COR-L47 (cell line): ENCODE measurements at regions not wholly inside any gene's neighbourhood (a gene's known extent, or its start where the extent isn't known, plus 50 kb on each side); places are given as distances from the start of the nearest gene placed in this dataset.

ENCODE experiments used
- DNase-seq: peaks from one replicate; lab custom pipeline; 2025; lab: John Stamatoyannopoulos, UW

DNA sequence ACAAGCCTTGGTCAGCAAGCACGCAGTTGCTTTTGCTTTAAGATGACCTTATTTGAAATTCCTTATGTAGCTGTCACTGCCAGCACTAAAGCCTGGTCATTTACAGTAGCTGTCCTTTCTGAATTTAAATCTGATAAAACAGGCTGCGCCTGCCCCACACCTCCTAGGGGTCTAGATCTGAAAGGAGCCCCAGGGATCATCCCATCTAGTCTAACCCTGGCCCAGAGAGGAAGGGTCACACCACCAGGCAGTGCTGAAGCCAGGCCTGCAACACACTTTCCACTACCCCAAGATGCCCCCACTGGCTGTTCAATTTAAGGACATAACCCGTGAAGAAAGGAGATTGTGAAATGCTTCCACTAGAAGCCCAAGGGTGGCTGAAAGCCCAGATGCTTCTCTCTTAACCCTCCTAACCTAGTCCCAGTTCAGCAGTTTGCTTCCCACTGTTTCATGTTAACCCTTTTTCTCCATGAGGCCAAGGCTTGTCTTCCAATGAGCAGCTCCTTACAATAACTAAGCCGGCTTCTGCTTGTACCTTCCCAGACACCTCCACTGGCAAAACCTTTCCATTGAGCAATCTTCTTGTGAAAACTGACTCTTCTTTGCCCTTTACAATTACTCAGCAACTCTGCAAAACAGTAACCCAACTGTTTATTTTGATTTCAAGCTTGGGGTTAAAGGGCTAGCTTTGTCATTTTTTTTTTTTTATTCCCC, 198.9 kb upstream of the LPP start:
- DNase-seq, result no peak

DNA sequence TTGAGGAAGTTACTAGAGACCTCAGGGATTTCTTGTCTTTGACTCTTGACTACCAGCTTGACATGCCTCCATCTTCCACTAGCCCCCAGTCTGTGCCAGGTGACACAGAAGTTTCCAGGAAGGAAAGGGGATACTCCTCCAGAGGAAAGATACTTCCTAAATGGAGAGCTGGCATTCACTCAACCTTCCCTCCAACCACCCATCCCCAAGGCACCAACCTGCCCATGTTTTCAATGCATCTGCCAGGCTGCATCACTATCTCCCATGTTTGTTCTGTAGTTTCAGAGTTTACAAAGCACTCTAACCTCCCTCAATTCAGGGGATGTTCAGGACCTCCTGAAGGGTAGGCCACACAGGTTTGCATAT, 198.4 kb upstream of the LPP start:
- no peak for DNase-seq

DNA sequence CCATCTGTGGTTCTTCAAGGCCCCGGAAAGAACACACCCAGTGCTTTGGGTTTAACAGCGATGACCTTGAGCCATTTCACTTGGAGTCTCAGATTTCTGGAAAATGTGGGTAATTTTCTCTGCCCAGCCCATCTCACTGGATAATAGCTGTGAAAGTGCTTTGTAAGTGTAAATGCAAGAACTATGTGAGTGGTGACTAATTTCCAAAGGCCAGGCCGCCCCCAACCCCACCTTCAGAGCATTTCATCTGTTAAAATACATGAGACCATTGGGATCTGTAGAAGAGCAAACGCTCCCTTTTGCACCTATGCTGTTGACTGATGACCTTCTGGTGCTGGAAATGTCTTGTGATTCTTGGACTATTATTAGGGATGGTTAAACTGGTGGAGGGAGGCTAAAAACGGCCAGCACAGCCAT, 196.8 kb upstream of the LPP start:
- no peak for DNase-seq

DNA sequence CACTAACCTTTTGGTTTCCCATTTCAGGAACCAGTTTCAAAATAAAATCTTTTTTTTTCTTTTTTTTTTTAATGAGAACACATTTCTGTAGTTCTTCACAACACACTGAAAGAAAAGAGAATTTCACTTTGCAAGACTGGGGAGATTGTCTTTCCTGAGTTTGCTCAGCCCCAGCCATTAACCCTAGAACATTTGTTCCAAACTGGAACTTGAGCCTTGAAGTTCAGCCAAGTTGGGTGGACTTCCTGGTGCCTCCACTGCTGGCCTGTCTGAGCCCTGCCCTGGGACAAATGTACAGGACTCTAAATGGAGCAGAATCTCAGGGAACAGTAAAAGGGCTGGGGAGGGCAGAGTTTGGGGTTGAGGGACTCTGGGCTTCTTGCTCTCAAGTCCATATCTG, 196.4 kb upstream of the LPP start:
- no peak for DNase-seq

DNA sequence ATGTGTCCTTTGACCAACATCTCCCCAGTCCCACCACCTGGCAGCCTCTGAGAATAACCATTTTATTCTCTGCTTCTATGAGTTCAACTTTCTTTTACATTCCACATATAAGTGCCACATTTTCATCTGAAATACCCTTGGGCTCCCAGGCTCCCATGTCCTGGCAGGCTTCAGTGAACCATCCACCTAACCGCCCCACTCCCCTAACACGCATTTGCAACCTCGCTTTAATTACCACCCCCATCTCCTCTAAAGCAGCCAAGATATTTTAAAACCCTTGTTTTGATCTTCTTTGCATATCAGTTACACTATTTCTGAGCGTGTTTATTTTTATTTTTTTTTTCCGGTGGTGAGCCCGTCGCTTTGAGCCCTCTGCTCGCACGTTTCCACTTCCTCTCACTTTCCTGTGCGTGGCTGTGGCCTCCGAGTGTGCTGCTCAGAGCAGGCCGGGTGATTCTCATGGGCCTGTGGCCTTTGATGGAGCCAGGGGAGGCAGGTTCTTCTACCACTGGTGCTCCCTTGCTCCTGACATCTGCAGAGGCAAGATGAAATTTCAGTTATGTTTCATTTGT, 195.4 kb upstream of the LPP start:
- DNase-seq, result no peak

DNA sequence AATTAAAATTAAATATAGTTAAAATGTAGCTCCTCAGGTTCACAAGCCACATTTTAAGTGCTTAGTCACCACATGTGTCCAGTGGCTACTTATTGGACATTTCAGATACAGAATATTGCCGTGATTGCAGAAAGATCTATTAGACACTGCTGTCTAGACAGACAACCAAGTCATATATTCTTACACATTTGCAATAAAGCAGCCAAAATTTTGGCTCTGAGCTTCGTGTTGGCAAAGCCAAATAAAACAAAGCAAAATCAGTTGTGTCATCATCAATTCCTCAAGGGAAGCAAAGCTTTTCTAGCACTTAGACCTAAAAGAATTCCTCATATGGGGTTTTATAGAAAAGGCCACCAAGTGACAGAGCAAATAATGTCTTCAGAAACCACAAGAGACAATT, 193.1 kb upstream of the LPP start:
- DNase-seq, result no peak

DNA sequence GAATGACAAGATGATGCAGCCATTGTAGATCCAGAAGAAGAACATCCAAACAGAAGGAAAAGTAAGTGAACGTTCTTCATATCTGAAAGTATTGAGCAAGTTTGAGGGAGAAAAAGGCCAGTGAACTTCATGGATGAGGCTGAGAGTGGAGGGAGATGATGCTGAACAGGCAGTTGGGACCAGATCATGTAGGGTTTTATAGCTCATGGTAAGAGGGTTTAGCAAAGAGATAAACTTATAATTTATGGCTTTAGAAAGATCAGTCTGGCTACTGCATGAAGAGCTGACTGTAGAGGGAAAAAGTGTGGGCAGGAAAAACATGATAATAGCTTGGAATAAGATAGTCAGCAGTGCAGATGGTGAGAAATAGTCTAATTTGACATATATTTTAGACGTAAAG, 192.6 kb upstream of the LPP start:
- DNase-seq, result no peak

DNA sequence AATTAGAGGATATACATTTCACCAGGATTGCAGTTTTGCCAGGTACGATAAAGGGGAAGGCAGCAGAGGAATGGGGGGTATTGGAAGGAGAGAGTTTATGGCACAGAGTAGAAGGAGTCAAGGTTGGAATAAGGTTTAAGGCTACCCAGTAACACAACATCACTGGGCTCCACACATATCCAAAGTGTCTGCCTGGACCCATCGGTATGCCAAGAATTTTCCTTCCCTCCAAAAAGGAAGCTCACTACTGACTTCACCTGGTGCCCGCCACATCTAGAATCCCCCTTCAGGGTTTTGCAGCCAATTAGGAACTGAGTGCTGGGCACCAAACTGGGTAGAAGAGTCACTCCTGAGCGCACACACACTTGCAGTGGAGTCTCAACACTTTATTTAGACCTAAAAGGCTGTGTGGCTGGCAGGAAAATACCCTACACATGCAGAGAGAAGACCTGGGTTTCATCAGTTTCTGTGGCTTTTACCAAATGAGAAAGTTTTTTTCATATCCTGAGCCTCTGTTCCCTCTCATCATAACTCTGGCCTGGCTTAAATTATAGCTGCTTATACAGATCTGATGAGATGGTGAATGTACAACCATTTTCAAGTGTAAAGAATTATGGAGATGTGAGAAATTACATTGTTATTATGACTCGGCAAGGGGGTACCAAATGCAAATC, 190.8 kb upstream of the LPP start:
- no peak for DNase-seq

DNA sequence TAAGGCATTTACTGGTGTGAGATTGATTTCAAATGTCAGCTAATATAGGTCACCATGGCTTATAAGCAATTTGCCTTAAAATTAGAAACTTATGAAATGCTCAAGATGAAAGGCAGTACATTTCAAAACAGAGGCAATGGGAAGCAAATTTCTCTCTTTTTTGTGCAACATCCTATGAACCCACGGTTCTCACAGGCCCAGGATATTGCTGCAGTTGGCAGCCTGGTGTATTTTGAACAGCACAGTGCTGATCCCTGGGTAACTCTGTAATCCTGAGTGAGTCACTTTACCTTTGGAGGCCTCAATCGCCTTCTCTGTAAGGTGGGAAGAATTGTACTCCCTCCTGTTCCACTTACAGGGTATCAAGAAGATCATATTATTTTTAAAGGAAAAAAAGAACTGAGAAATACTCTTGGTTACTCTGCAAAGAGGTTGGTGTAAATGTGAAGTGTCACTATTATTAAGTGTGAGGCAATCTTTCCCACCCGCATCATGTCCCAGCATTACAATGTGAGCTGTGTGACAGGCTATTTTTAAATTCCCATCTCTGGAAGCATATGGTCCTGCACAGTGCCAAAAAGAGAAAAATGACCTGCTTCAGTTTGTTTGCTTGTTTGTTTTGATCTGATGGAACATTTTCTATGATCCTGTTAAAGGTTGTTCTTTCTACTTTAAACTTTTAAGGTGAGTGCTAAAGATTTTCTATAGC, 190.1 kb upstream of the LPP start:
- DNase-seq, result no peak

DNA sequence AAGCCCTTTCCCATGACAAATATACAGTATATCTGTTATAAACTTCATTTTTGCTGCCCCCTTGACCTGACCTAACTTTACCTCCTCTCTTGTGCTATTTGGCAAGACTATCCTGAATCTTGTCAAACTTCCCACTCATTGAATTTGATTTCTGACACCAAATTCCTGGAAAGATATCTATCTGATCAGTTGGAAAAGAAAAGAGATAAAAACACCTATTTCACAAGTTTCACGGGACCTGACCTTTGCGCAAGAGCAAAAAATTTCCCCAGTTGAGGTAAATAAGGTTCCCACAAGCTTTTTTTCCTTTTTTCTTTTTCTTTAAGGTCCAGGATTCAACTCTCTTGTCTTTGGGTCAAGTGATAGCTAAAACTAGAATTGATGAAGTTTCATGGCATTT, 189.2 kb upstream of the LPP start:
- DNase-seq, result no peak

DNA sequence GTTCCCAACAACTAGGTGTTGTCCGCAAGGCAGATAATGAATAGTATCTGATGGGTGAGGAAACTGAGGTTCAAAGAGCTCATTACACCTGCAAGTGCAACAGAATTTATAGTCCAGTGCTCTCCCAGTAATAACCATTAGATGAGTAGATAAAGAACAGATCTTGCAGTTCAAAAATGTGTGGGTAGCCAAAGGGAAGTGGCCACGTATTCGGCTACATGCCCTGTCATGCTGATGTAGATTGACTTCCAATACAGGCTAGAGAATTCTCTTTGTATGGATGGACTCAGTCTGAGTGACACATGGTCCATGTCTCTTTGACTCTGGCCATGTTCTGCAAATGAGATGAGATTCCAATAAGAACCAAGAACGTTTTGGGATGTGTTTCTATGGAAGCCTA, 187.9 kb upstream of the LPP start:
- no peak for DNase-seq

DNA sequence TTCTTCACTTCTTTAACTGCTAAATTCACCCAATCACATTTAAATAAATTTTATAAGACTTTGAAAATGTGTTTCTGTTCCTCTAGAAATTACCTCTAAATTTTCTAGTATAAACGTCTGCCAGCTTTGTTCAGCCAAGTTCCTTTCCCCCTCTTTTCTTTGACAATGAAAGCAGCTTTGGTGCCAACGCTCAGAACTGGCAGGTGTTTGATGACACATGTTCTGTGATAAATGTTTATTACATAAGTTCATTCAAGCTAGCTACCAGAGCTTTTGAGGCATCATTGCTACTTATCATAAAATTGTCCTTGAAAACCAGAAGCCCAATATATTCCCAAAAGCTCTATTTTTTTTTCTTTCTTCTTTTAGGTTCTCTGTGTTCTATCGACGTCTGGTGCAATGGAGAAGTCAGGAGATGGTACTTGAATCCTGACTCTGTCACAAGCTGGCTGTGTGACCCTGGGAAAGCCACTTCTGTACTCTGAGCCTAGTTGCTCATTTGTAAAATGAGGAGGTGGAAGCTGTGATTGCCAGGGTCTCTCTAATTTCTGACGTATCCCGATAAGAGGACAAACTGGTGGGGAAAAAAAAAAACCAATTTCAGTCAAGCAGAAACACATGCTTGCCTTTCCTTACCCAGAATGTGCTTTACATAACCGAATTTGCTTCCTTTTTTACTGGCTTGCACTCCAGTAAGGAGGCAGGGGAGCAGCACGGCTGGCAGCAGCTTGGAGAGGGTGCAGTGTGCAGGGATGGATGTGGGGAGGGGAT, 187.1 kb upstream of the LPP start:
- no peak for DNase-seq

DNA sequence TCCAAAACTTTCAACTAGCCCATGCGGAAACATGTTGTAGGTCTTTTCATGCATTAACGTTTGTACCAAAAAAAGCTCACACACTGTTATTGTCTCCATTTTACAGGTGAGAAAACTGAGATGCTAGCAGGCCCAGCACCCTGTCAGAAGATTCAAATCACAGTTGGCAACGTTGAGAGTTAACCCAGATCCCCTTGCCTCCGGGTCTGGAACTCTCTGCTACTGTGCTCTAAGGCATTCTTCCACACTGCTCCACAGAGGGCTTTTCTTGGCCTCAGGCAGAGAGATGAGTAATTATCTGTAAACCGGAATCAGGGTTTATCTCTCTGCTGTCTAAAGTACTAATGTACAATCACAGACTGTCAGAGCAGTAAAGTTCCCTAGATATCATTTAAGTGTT, 186.0 kb upstream of the LPP start:
- no peak for DNase-seq

DNA sequence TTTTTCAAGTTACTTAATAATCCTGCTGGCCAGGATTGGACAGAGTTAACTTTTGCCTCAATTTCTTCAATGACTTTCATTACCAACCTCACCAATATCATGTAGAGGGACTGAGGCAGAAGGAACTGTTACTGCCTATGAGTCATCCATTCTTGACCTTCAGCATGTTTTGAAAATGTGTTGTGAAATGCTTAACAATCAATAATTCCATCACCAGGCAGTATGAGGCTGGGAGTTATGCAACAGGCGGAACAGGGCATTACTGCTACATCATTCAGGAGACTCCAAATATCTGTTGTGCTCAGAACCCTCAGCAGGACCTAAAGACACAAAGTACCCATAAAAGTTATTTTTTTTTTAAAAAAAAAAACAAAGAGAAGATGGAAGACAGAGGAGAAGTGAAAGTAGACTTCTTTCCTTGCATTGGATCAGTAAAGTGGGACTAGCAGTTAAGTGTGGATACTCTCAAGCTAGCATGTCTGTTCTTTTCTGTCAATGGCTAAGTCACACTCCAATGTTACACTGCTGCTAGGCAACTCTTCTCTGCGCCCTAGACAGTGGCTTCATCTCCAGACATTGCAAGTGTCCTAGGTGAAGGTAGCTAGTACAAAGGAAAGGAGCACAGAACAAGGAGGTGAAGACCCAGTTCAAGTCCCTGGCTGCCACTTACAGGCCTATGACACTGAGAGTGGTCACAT, 184.9 kb upstream of the LPP start:
- no peak for DNase-seq

DNA sequence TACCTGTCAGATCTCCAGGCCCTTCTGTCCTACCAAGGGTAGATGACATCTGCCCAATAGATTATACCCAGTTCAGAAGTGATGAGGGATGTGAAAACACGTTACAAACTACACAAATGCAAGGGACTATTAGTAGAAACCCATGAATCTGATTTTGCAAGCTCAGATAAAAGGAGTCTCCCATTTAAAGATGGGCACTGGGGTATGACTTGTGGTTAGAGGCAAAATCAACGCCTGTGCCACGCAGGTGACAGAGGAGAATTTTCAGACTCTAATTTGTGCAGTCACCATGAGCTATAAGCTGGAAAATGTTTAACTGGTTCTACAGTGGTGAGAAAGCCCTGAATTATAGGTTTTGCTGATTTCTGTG, 184.4 kb upstream of the LPP start:
- DNase-seq, result no peak

DNA sequence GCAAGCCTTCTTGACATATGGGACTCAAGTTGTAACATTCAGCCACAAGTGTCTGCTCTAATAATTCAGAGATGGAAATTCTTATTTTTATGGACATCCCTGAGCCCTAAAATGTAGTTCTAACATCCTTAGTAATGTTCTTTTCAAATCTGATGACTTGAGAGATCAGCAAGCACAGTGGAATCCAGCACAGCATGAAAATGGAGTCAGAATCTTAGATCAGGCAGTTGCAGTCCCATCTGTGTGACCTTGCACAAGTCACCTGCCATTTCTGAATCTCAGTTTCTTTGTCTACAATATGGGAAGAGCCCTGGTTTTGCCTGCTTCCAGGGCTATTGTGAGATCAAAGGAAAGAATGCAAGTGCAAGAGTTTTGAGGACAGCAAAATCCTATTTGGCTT, 183.9 kb upstream of the LPP start:
- no peak for DNase-seq

DNA sequence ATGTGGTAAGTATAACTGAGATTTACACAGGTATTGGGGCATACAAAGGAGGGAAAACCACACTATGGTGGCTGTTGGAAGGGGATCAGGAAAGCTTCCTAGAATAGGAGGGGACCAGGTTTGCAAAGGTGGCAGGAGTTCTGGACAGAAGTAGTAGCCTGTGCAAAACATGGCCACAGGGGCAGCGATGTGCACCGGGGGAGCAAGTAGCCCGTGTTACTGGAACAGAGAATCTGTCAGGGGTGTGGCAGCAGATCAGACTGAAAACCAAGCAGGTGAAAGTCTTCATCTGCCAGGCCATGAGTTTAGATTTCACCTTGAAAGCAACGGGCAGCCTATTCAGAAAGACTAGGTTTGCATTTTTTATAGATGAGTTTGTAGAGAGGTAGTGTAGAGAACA, 182.3 kb upstream of the LPP start:
- no peak for DNase-seq

DNA sequence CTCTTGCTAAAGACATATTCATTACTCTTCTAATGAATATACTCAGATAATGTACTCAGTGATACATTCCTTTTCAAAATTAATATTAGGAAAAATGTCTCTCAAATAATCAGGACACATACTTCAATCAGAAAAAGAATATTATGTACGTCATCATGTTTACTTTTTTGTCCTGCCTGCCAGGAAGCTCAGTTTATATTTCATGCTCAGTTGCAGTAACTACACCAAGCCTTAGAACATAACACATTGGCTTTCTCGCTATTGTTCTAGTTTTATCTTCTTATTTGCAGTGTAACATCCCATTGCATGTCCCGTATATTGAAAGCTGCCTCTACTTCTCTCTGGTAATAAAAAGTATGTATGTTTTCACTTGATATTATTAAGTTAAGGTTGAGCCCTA, 181.5 kb upstream of the LPP start:
- DNase-seq, result no peak

DNA sequence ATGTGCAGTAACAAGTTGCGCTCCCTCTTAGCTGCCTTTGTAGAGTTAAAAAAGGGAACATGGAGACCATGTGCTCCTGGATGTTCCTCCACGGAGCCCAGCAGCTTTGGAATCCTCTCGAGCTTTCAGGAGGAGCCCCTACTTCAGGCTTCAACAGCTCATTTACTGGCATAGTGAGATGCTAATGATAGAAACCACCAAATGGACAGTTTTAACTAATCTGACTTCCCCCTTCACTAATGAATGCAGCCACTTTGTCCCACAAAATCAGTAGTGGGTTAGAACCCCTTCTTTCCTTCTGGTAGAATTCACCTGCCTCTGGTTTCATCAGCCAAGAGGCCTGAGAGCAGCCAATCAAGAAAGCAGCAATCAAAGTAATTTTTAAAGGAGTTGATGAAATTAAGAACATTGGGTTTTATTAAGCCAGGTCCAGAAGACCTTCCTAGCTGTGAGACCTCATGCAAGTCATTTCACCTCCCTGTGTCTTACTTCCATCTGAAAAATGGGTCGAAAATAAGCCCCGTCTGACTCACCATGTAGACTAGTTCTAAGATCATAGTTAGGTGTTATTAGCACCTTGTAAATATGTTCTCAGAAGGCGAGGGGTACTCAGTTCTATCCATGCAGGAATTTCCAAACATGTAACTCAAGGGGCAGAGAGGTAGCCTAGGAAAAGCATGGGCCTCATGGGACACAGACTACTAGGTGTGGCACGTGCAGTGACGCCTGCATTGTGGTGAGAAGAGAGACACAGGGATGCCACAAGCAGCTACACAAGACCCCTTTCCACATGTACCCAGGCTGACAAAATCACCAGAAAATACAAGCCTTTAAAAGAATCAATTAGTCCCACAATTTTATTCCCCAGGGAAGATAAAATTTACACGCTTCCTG, 179.7 kb upstream of the LPP start:
- no peak for DNase-seq

DNA sequence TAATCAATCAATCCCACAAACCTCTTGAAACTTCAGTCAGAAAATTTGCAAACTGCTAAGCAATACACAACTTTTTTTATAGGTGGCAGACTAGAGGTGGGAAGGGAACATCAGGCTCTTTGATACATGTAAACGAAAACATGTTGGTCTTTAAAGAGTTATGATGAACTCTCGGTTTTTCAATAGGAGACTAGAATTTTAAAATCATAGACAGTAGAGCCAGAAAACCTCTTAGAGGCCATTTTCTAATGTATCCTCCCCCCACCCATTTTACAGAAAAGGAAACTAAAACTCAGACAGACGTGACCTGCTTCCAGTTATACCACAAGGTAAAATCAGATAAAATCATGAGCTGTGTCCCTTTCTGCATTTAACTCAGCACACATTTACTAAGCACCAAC, 179.1 kb upstream of the LPP start:
- no peak for DNase-seq
